GM23338 (cell line): ENCODE measurements at regions not wholly inside any gene's neighbourhood (a gene's known extent, or its start where the extent isn't known, plus 50 kb on each side); places are given as distances from the start of the nearest gene placed in this dataset.

Experiments
- ATAC-seq: fragments of 200-7000 bp; cut with Tn5 transposase; 3 replicates; pipeline ENCODE4 v1.9.1; 2020
- DNase-seq: peaks from one replicate; pipeline ENCODE4 v3.0.0-alpha.2; 2015; ENCODE audit warnings: low spot score
- H2AFZ ChIP-seq: fragments of 200-600 bp; sonication (generic); 2 replicates; pipeline ENCODE4 v1.8.0; 2016; ENCODE audit warnings: antibody characterized with exemption, mild to moderate bottlenecking, moderate library complexity
- H3F3A ChIP-seq: fragments of 200-600 bp; sonication (generic); replicated peaks from 2 replicates; pipeline ENCODE4 v1.8.0; 2017; ENCODE audit warnings: antibody characterized with exemption, mixed run types, low read depth
- H3K27ac ChIP-seq: fragments of 200-600 bp; sonication (generic); 2 replicates; pipeline ENCODE4 v1.6.1; 2016; ENCODE audit warnings: low read depth
- H3K27me3 ChIP-seq: fragments of 200-600 bp; sonication (generic); 2 replicates; pipeline ENCODE4 v1.8.0; 2016; ENCODE audit warnings: mild to moderate bottlenecking, mixed run types, moderate library complexity; ENCODE audit not compliant: insufficient read depth
- H3K36me3 ChIP-seq: fragments of 200-600 bp; sonication (generic); 2 replicates; pipeline ENCODE4 v1.8.0; 2016; ENCODE audit warnings: mild to moderate bottlenecking; ENCODE audit not compliant: insufficient read depth
- H3K4me1 ChIP-seq: fragments of 200-600 bp; sonication (generic); 2 replicates; pipeline ENCODE4 v1.8.0; 2016; ENCODE audit warnings: mild to moderate bottlenecking, moderate library complexity; ENCODE audit not compliant: insufficient read depth
- H3K4me2 ChIP-seq: fragments of 200-600 bp; sonication (generic); 2 replicates; pipeline ENCODE4 v1.7.1; 2017; ENCODE audit warnings: mixed run types
- H3K4me3 ChIP-seq: fragments of 200-600 bp; sonication (generic); 2 replicates; pipeline ENCODE4 v1.6.1; 2016; ENCODE audit warnings: mixed run types
- H3K79me2 ChIP-seq: fragments of 200-600 bp; sonication (generic); replicated peaks from 2 replicates; pipeline ENCODE4 v1.8.0; 2017; ENCODE audit warnings: mild to moderate bottlenecking; ENCODE audit not compliant: insufficient read depth
- H3K9me2 ChIP-seq: fragments of 200-600 bp; sonication (generic); 2 replicates; pipeline ENCODE4 v1.8.0; 2017; ENCODE audit not compliant: insufficient read depth
- H4K20me1 ChIP-seq: fragments of 200-600 bp; sonication (generic); replicated peaks from 2 replicates; pipeline ENCODE4 v1.8.0; 2017; ENCODE audit warnings: mild to moderate bottlenecking; ENCODE audit not compliant: insufficient read depth
- H3K27ac Mint-ChIP-seq: 2 replicates; pipeline ENCODE4 v1.8.0; 2020; ENCODE audit warnings: inconsistent platforms, mild to moderate bottlenecking, moderate library complexity, mixed read lengths
- H3K27me3 Mint-ChIP-seq: 3 replicates; pipeline ENCODE4 v1.8.0; 2022; ENCODE audit warnings: low read depth, mild to moderate bottlenecking, moderate library complexity, mixed read lengths, inconsistent platforms; ENCODE audit not compliant: insufficient read depth, poor library complexity
- H3K36me3 Mint-ChIP-seq: 3 replicates; pipeline ENCODE4 v1.8.0; 2021; ENCODE audit warnings: low read depth, mild to moderate bottlenecking, inconsistent platforms, moderate library complexity, mixed read lengths
- H3K4me1 Mint-ChIP-seq: 3 replicates; pipeline ENCODE4 v1.8.0; 2020; ENCODE audit warnings: mild to moderate bottlenecking, inconsistent platforms, mixed read lengths
- H3K4me3 Mint-ChIP-seq: 3 replicates; pipeline ENCODE4 v1.8.0; 2021; ENCODE audit warnings: moderate library complexity, mild to moderate bottlenecking, inconsistent platforms, mixed read lengths
- H3K9me3 Mint-ChIP-seq: 3 replicates; pipeline ENCODE4 v1.8.0; 2020; ENCODE audit warnings: moderate library complexity, mild to moderate bottlenecking, inconsistent platforms, mixed read lengths
- CREB1 ChIP-seq: fragments of 250-450 bp; sonication (Bioruptor Pico); IDR thresholded peaks from 2 replicates; pipeline ENCODE4 v1.5.0; 2020; ENCODE audit warnings: low read depth, mild to moderate bottlenecking, moderate library complexity
- EZH2 ChIP-seq: fragments of 200-600 bp; sonication (generic); IDR thresholded peaks from one replicate; pipeline ENCODE4 v1.8.0; 2017; ENCODE audit warnings: antibody characterized with exemption, mild to moderate bottlenecking, low read depth; ENCODE audit not compliant: unreplicated experiment
- EZH2phosphoT487 ChIP-seq: fragments of 200-600 bp; sonication (generic); IDR thresholded peaks from one replicate; pipeline ENCODE4 v1.8.1; 2018; ENCODE audit warnings: antibody characterized with exemption; ENCODE audit not compliant: unreplicated experiment
- JUNB ChIP-seq: IDR thresholded peaks from one replicate; pipeline ENCODE4 v1.6.1; 2016; ENCODE audit warnings: antibody characterized with exemption; ENCODE audit not compliant: unreplicated experiment
- NANOG ChIP-seq: IDR thresholded peaks from 2 replicates; pipeline ENCODE4 v1.6.1; 2016; ENCODE audit warnings: antibody characterized with exemption, borderline replicate concordance
- POLR2AphosphoS5 ChIP-seq: IDR thresholded peaks from 2 replicates; pipeline ENCODE4 v1.6.1; 2016; ENCODE audit warnings: antibody characterized with exemption, low read depth
- STAT1 ChIP-seq: IDR thresholded peaks from one replicate; pipeline ENCODE4 v1.6.1; 2016; ENCODE audit warnings: antibody characterized with exemption; ENCODE audit not compliant: unreplicated experiment
- ZNF114 ChIP-seq: fragments of 250-450 bp; sonication (Bioruptor Pico); IDR thresholded peaks from 2 replicates; pipeline ENCODE4 v1.5.0; 2020; ENCODE audit warnings: mild to moderate bottlenecking, moderate library complexity
- ZNF331 ChIP-seq: fragments of 250-450 bp; sonication (Bioruptor Pico); IDR thresholded peaks from 2 replicates; pipeline ENCODE4 v1.5.0; 2020; ENCODE audit warnings: low read depth, mild to moderate bottlenecking, moderate library complexity
- TF ChIP-seq, protein P1 (sequence below): IDR thresholded peaks from one replicate; pipeline ENCODE4 v1.6.1; 2018; ENCODE audit warnings: antibody characterized with exemption; ENCODE audit not compliant: unreplicated experiment
- TF ChIP-seq, protein P2 (sequence below): IDR thresholded peaks from 2 replicates; pipeline ENCODE4 v1.6.1; 2016; ENCODE audit warnings: antibody characterized with exemption
- TF ChIP-seq, protein P3 (sequence below), 2 experiments: fragments of 200-600 bp in 1 of 2; sonication (generic) in 1 of 2; conservative IDR thresholded peaks; 2 replicates each; pipeline versions ENCODE4 v1.5.1 to v1.6.1; 2016 to 2017; ENCODE audit warnings: antibody characterized with exemption in 2 of 2, low read depth in 2 of 2, mild to moderate bottlenecking in 2 of 2, moderate library complexity in 1 of 2
- TF ChIP-seq, protein P4 (sequence below): fragments of 250-450 bp; sonication (Bioruptor Pico); IDR thresholded peaks from 2 replicates; pipeline ENCODE4 v1.5.0; 2020; ENCODE audit warnings: mild to moderate bottlenecking, moderate library complexity

DNA sequence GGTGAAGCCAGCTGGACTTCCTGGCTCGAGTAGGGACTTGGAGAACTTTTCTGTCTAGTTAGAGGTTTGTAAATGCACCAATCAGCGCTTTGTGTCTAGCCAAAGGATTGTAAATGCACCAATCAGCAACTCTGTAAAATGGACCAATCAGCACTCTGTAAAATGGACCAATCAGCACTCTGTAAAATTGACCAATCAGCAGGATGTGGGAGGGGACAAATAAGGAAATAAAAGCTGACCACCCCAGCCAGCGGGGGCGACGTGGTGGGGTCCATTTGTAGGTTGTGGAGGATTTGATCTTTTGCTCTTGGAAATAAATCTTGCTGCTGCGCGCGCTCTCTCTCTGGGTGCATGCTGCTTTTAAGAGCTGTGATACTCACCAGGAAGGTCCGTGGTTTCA, 202.9 kb downstream of the MIAT start:
- no peaks in the 10 kb centered on the region for H4K20me1 ChIP-seq
- H3K27me3 ChIP-seq: no peaks in the 10 kb centered on the region
- no peak for TF ChIP-seq CREB1 (CRISPR knock-in tag)
- no peak for TF ChIP-seq EZH2
- TF ChIP-seq ZNF331: no peak
- no peak for TF ChIP-seq JUNB
- TF ChIP-seq, protein P1, sequence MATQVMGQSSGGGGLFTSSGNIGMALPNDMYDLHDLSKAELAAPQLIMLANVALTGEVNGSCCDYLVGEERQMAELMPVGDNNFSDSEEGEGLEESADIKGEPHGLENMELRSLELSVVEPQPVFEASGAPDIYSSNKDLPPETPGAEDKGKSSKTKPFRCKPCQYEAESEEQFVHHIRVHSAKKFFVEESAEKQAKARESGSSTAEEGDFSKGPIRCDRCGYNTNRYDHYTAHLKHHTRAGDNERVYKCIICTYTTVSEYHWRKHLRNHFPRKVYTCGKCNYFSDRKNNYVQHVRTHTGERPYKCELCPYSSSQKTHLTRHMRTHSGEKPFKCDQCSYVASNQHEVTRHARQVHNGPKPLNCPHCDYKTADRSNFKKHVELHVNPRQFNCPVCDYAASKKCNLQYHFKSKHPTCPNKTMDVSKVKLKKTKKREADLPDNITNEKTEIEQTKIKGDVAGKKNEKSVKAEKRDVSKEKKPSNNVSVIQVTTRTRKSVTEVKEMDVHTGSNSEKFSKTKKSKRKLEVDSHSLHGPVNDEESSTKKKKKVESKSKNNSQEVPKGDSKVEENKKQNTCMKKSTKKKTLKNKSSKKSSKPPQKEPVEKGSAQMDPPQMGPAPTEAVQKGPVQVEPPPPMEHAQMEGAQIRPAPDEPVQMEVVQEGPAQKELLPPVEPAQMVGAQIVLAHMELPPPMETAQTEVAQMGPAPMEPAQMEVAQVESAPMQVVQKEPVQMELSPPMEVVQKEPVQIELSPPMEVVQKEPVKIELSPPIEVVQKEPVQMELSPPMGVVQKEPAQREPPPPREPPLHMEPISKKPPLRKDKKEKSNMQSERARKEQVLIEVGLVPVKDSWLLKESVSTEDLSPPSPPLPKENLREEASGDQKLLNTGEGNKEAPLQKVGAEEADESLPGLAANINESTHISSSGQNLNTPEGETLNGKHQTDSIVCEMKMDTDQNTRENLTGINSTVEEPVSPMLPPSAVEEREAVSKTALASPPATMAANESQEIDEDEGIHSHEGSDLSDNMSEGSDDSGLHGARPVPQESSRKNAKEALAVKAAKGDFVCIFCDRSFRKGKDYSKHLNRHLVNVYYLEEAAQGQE: no peak
- no peak for TF ChIP-seq ZNF114
- no peak for TF ChIP-seq POLR2AphosphoS5
- TF ChIP-seq, protein P2, sequence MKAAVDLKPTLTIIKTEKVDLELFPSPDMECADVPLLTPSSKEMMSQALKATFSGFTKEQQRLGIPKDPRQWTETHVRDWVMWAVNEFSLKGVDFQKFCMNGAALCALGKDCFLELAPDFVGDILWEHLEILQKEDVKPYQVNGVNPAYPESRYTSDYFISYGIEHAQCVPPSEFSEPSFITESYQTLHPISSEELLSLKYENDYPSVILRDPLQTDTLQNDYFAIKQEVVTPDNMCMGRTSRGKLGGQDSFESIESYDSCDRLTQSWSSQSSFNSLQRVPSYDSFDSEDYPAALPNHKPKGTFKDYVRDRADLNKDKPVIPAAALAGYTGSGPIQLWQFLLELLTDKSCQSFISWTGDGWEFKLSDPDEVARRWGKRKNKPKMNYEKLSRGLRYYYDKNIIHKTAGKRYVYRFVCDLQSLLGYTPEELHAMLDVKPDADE: no peak
- TF ChIP-seq, protein P3, sequence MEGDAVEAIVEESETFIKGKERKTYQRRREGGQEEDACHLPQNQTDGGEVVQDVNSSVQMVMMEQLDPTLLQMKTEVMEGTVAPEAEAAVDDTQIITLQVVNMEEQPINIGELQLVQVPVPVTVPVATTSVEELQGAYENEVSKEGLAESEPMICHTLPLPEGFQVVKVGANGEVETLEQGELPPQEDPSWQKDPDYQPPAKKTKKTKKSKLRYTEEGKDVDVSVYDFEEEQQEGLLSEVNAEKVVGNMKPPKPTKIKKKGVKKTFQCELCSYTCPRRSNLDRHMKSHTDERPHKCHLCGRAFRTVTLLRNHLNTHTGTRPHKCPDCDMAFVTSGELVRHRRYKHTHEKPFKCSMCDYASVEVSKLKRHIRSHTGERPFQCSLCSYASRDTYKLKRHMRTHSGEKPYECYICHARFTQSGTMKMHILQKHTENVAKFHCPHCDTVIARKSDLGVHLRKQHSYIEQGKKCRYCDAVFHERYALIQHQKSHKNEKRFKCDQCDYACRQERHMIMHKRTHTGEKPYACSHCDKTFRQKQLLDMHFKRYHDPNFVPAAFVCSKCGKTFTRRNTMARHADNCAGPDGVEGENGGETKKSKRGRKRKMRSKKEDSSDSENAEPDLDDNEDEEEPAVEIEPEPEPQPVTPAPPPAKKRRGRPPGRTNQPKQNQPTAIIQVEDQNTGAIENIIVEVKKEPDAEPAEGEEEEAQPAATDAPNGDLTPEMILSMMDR (conservative IDR thresholded peaks at IDR 0.05; ENCODE audit: low read depth in 2 of 2): no peak
- TF ChIP-seq EZH2phosphoT487: no peak
- TF ChIP-seq STAT1: no peak
- TF ChIP-seq NANOG: no peak
- TF ChIP-seq, protein P4, sequence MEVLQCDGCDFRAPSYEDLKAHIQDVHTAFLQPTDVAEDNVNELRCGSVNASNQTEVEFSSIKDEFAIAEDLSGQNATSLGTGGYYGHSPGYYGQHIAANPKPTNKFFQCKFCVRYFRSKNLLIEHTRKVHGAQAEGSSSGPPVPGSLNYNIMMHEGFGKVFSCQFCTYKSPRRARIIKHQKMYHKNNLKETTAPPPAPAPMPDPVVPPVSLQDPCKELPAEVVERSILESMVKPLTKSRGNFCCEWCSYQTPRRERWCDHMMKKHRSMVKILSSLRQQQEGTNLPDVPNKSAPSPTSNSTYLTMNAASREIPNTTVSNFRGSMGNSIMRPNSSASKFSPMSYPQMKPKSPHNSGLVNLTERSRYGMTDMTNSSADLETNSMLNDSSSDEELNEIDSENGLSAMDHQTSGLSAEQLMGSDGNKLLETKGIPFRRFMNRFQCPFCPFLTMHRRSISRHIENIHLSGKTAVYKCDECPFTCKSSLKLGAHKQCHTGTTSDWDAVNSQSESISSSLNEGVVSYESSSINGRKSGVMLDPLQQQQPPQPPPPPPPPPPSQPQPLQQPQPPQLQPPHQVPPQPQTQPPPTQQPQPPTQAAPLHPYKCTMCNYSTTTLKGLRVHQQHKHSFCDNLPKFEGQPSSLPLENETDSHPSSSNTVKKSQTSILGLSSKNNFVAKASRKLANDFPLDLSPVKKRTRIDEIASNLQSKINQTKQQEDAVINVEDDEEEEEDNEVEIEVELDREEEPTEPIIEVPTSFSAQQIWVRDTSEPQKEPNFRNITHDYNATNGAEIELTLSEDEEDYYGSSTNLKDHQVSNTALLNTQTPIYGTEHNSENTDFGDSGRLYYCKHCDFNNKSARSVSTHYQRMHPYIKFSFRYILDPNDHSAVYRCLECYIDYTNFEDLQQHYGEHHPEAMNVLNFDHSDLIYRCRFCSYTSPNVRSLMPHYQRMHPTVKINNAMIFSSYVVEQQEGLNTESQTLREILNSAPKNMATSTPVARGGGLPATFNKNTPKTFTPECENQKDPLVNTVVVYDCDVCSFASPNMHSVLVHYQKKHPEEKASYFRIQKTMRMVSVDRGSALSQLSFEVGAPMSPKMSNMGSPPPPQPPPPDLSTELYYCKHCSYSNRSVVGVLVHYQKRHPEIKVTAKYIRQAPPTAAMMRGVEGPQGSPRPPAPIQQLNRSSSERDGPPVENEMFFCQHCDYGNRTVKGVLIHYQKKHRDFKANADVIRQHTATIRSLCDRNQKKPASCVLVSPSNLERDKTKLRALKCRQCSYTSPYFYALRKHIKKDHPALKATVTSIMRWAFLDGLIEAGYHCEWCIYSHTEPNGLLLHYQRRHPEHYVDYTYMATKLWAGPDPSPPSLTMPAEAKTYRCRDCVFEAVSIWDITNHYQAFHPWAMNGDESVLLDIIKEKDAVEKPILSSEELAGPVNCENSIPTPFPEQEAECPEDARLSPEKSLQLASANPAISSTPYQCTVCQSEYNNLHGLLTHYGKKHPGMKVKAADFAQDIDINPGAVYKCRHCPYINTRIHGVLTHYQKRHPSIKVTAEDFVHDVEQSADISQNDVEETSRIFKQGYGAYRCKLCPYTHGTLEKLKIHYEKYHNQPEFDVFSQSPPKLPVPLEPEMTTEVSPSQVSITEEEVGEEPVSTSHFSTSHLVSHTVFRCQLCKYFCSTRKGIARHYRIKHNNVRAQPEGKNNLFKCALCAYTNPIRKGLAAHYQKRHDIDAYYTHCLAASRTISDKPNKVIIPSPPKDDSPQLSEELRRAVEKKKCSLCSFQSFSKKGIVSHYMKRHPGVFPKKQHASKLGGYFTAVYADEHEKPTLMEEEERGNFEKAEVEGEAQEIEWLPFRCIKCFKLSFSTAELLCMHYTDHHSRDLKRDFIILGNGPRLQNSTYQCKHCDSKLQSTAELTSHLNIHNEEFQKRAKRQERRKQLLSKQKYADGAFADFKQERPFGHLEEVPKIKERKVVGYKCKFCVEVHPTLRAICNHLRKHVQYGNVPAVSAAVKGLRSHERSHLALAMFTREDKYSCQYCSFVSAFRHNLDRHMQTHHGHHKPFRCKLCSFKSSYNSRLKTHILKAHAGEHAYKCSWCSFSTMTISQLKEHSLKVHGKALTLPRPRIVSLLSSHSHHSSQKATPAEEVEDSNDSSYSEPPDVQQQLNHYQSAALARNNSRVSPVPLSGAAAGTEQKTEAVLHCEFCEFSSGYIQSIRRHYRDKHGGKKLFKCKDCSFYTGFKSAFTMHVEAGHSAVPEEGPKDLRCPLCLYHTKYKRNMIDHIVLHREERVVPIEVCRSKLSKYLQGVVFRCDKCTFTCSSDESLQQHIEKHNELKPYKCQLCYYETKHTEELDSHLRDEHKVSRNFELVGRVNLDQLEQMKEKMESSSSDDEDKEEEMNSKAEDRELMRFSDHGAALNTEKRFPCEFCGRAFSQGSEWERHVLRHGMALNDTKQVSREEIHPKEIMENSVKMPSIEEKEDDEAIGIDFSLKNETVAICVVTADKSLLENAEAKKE: no peak
- H3K27me3 Mint-ChIP-seq: peaks cover 4% of the 10 kb centered on the region
- H3K79me2 ChIP-seq: no peaks in the 10 kb centered on the region
- no peak overlapping the region for H3K4me2 ChIP-seq
- H3K4me1 Mint-ChIP-seq: peaks cover 19% of the 10 kb centered on the region
- 0 out of 2 replicates have a peak, but pooled peaks cover 3% of the 10 kb centered on the region for H3K9me2 ChIP-seq
- peaks cover 8% of the 10 kb centered on the region; the same call in 2 of the 3 replicates for H3K9me3 Mint-ChIP-seq
- H3K4me3 ChIP-seq: no peak overlapping the region
- H3F3A ChIP-seq: no peaks in the 10 kb centered on the region
- H3K4me1 ChIP-seq: no peaks in the 10 kb centered on the region; the same call in 1 of the 2 replicates
- H3K27ac ChIP-seq: no peak overlapping the region
- ATAC-seq (no peak), DNase-seq (no peak)
- H3K36me3 ChIP-seq: no peaks in the 10 kb centered on the region
- no peak overlapping the region for H3K27ac Mint-ChIP-seq
- no peak overlapping the region for H2AFZ ChIP-seq
- no peak overlapping the region for H3K4me3 Mint-ChIP-seq
- H3K36me3 Mint-ChIP-seq: no peaks in the 10 kb centered on the region; the same call in 2 of the 3 replicates
